Fibroblast of lung (primary cell): ENCODE measurements at regions not wholly inside any gene's neighbourhood (a gene's known extent, or its start where the extent isn't known, plus 50 kb on each side); places are given as distances from the start of the nearest gene placed in this dataset.

ENCODE experiments used
- DNase-seq, 2 donors: peaks; one replicate each; pipeline versions ENCODE4 v3.0.0 to v3.0.0-alpha.2; 2010; ENCODE audit warnings: low read depth in 2 of 2
- H2AFZ ChIP-seq: 2 replicates; pipeline ENCODE4 v1.5.1; 2012; ENCODE audit warnings: low read length, control low read depth, inconsistent platforms
- H3K27ac ChIP-seq: 2 replicates; pipeline ENCODE4 v1.5.1; 2011; ENCODE audit warnings: low read length, control low read depth; ENCODE audit not compliant: insufficient read depth
- H3K27me3 ChIP-seq: 2 replicates; pipeline ENCODE4 v1.5.1; 2011; ENCODE audit warnings: mild to moderate bottlenecking, low read length; ENCODE audit not compliant: control insufficient read depth, insufficient read depth
- H3K36me3 ChIP-seq: 2 replicates; pipeline ENCODE4 v1.5.1; 2011; ENCODE audit warnings: low read length; ENCODE audit not compliant: control insufficient read depth, insufficient read depth
- H3K4me1 ChIP-seq: 2 replicates; pipeline ENCODE4 v1.5.1; 2011; ENCODE audit warnings: low read length; ENCODE audit not compliant: control insufficient read depth, insufficient read depth; ENCODE audit errors: extremely low read depth
- H3K4me2 ChIP-seq: 2 replicates; pipeline ENCODE4 v1.5.1; 2011; ENCODE audit warnings: low read length, control low read depth; ENCODE audit not compliant: insufficient read depth; ENCODE audit errors: extremely low read depth
- H3K4me3 ChIP-seq, 4 experiments: fragments of 200-600 bp in 1 of 4; sonication (generic) in 1 of 4; replicated peaks in 1 of 4; 2 replicates each; pipeline ENCODE4 v1.5.1; 2011 to 2016; ENCODE audit warnings: low read length in 4 of 4, low read depth in 3 of 4, mild to moderate bottlenecking in 3 of 4, control low read depth in 2 of 4, inconsistent platforms in 1 of 4, mixed read lengths in 1 of 4; ENCODE audit not compliant: insufficient read depth in 1 of 4; ENCODE audit errors: control extremely low read depth in 1 of 4
- H3K79me2 ChIP-seq: 2 replicates; pipeline ENCODE4 v1.5.1; 2012; ENCODE audit warnings: mild to moderate bottlenecking, low read length, inconsistent platforms; ENCODE audit not compliant: control insufficient read depth, insufficient read depth
- H3K9ac ChIP-seq: 2 replicates; pipeline ENCODE4 v1.5.1; 2011; ENCODE audit warnings: mild to moderate bottlenecking, low read length, control low read depth; ENCODE audit not compliant: insufficient read depth
- H3K9me3 ChIP-seq: 2 replicates; pipeline ENCODE4 v1.5.1; 2012; ENCODE audit warnings: low read depth, low read length; ENCODE audit not compliant: control insufficient read depth, insufficient read depth
- H4K20me1 ChIP-seq: 2 replicates; pipeline ENCODE4 v1.5.1; 2011; ENCODE audit warnings: low read length; ENCODE audit not compliant: control insufficient read depth, insufficient read depth; ENCODE audit errors: extremely low read depth
- CTCF ChIP-seq, 2 donors: IDR thresholded peaks in 1 of 2; conservative IDR thresholded peaks in 1 of 2; 1 replicate in 1 of 2; 2 replicates in 1 of 2; pipeline ENCODE4 v1.5.1; 2011 to 2012; ENCODE audit warnings: low read length in 2 of 2, control low read depth in 1 of 2, inconsistent platforms in 1 of 2, low read depth in 1 of 2, mild to moderate bottlenecking in 1 of 2
- EZH2 ChIP-seq: IDR thresholded peaks from 2 replicates; pipeline ENCODE4 v1.5.1; 2012; ENCODE audit warnings: low read length, control low read depth, mild to moderate bottlenecking; ENCODE audit errors: missing control alignments

- no peak overlapping the region for H3K9ac ChIP-seq
- no peak for TF ChIP-seq EZH2
- no peak for TF ChIP-seq CTCF (conservative IDR thresholded peaks at IDR 0.05 in 1 of 2, IDR thresholded peaks at IDR 0.05 in 1 of 2; ENCODE audit: low read depth in 1 of 2, low read length in 2 of 2)
- no peaks in the 10 kb centered on the region for H3K36me3 ChIP-seq
- no peaks in the 10 kb centered on the region for H3K79me2 ChIP-seq
- H3K27ac ChIP-seq, result no peak overlapping the region
- H4K20me1 ChIP-seq, result no peaks in the 10 kb centered on the region
- no peak overlapping the region for H3K4me2 ChIP-seq
- H3K9me3 ChIP-seq, result no peaks in the 10 kb centered on the region
- H2AFZ ChIP-seq, result no peak overlapping the region
- no peaks in the 10 kb centered on the region for H3K27me3 ChIP-seq
- DNase-seq, result no peak
- H3K4me1 ChIP-seq, result no peaks in the 10 kb centered on the region
- H3K4me3 ChIP-seq, result no peak overlapping the region
Observed at GRCh38 chr6:163694988-163695398, 280.5 kb downstream of the QKI start.

GRCh38 chr6:163694072-163694471 is 279.6 kb downstream of the QKI start:
- Histone ChIP-seq H3K27ac (no peak overlapping the region), H2AFZ (no peak overlapping the region), H3K4me1 (no peaks in the 10 kb centered on the region), H3K79me2 (no peaks in the 10 kb centered on the region), H3K9ac (no peak overlapping the region), H3K36me3 (no peaks in the 10 kb centered on the region), H3K4me2 (no peak overlapping the region), H3K27me3 (no peaks in the 10 kb centered on the region), H3K9me3 (no peaks in the 10 kb centered on the region), H3K4me3 (no peak overlapping the region), H4K20me1 (no peaks in the 10 kb centered on the region)
- DNase-seq, result no peak
- no peak for TF ChIP-seq CTCF (conservative IDR thresholded peaks at IDR 0.05 in 1 of 2, IDR thresholded peaks at IDR 0.05 in 1 of 2; ENCODE audit: low read depth in 1 of 2, low read length in 2 of 2)
- no peak for TF ChIP-seq EZH2

GRCh38 chr6:163691049-163691448 is 276.5 kb downstream of the QKI start:
- no peak overlapping the region for H3K4me2 ChIP-seq
- H3K9me3 ChIP-seq, result no peaks in the 10 kb centered on the region
- H3K27ac ChIP-seq, result no peak overlapping the region
- DNase-seq, result no peak
- no peaks in the 10 kb centered on the region for H3K36me3 ChIP-seq
- no peak overlapping the region for H3K9ac ChIP-seq
- H3K4me1 ChIP-seq, result no peaks in the 10 kb centered on the region
- no peaks in the 10 kb centered on the region for H4K20me1 ChIP-seq
- TF ChIP-seq EZH2 (no peak), CTCF (conservative IDR thresholded peaks at IDR 0.05 in 1 of 2, IDR thresholded peaks at IDR 0.05 in 1 of 2; ENCODE audit: low read depth in 1 of 2, low read length in 2 of 2) (no peak)
- no peaks in the 10 kb centered on the region for H3K79me2 ChIP-seq
- H2AFZ ChIP-seq, result no peak overlapping the region
- H3K4me3 ChIP-seq, result no peak overlapping the region
- H3K27me3 ChIP-seq, result no peaks in the 10 kb centered on the region
